Non-pigmented ciliary epithelial cell (primary cell): ENCODE measurements at regions not wholly inside any gene's neighbourhood (a gene's known extent, or its start where the extent isn't known, plus 50 kb on each side); places are given as distances from the start of the nearest gene placed in this dataset.

Experiments used
- DNase-seq: peaks from one replicate; pipeline ENCODE4 v3.0.0-alpha.2; 2010; ENCODE audit warnings: low read depth

GRCh38 chr7:70907259-70908247, 224.4 kb upstream of the GALNT17 start:
- no peak for DNase-seq

- no peak for DNase-seq
Observed at GRCh38 chr7:70913924-70914323, 218.0 kb upstream of the GALNT17 start.

- DNase-seq, result no peak
Observed at GRCh38 chr7:70915067-70915466, 216.9 kb upstream of the GALNT17 start.

DNA sequence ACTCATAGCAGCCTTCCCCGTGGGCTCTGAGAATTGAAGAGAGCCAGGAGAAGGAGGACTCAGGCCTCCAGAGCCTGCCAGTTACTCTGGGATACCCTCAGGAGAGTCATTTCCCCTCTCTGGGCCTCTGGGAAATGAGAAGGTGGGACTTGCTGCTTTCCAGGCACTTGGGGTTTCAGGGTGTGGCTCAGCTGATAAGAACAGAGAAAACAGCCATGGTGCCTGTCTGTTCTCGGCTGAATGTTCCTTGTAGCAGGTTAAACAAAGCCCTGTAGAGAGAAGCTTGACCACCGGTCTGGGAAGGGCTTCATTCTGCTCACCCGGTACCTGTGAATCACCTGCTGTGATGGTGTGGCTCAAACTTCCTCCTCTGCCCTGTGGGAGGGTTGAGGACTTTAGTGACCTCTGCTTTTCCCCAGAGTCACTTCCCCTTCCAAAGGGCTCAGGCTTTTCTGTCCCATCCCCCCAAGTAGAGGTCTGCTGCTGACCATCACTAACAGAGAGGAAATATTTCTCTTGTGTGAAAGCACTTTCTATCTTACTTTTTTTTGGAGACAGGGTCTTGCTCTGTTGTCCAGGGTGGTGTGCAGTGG, 212.4 kb upstream of the GALNT17 start:
- DNase-seq, result no peak

GRCh38 chr7:70920876-70921275, 211.1 kb upstream of the GALNT17 start:
- no peak for DNase-seq

GRCh38 chr7:70923181-70923845, 208.6 kb upstream of the GALNT17 start:
- DNase-seq, result no peak

DNA sequence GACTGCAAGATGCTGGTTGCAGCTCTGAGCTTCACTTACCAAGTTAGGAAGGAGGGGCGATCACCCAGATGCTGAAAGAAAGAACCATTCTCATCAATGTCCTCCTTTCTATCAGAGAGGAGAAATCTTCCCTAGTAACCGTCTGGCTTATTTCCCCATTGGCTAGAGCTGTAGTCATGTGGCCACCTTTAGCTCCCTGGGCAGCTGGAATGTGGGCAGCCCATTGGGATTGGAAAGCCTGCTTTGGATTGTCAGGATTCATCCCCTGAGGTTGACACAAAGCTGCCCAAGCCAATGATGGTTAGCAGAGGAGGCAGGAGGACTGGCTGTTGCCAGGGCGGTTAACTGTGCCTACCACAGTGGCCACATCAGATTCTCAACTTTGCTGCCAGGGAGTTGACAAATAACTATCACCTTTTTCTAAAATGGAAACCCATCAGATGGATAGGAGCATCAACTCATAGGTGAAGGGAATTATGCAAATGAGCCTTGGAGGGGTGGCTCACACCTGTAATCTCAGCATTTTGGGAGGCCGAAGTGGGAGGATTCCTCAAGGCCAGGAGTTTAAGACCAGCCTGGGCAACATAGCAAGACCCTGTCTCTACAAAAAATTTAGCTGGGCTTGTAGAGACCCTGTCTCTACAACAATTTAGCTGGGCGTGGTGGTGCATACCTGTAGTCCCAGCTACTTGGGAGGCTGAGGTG, 206.4 kb upstream of the GALNT17 start:
- DNase-seq, result no peak

DNA sequence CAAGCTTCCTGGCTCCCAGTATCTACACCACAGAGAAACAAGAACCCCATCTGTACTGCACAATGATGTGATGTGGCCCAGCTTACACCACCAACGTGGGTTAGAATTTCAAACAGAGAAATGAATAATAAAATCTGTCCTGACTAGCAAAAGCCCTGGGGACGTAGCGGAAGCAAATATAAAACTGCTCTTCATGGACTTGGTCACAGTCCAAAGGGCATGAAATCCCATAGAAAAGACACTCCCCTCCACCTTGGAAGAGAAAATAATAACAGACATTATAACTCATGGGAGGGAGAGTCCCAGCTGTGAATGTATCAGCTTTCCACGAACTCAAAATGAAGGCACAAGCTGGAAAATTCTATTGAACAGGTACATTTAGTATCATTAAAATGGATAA, 205.3 kb upstream of the GALNT17 start:
- DNase-seq, result no peak

GRCh38 chr7:70935311-70935710, 196.6 kb upstream of the GALNT17 start:
- no peak for DNase-seq

DNA sequence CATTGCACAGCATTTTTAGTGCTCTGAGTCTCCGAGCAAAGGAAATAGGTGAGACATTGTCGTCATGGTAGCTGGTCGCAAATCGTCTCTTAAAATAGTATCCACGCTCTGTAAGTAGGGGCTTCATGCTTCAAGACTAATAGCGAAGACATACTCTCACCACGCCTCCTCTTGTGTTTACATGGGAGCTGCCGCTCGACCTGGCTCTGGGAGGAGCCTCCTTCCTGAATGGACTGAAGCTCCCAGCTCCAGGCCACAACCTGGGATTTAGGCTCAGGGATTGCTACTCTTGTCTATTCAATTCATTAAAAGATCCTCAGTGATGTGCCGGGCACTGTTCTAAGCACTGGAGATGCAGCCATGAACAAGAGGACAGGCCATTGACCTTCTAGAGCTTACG, 196.1 kb upstream of the GALNT17 start:
- no peak for DNase-seq

- no peak for DNase-seq
Observed at GRCh38 chr7:70937424-70937823, 194.5 kb upstream of the GALNT17 start.

DNA sequence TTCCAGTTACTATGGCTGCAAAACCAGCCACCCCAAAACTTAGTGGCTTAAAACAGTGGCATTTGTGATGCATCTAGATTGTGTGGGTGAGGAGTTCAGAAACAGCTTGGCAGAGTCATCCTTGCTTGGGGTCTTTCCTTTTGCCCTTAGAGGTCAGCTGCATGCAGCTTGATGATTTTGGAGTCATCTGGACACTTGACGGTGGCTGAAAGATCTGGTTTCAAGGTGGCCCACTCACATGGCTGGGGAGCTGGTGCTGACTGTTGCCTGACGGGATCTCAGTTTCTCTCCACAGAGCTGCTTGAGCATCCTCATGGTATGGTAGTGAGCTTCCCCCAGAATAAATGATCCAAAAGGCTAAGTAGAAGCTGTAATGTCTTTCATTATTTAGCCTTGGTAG, 191.3 kb upstream of the GALNT17 start:
- no peak for DNase-seq

DNA sequence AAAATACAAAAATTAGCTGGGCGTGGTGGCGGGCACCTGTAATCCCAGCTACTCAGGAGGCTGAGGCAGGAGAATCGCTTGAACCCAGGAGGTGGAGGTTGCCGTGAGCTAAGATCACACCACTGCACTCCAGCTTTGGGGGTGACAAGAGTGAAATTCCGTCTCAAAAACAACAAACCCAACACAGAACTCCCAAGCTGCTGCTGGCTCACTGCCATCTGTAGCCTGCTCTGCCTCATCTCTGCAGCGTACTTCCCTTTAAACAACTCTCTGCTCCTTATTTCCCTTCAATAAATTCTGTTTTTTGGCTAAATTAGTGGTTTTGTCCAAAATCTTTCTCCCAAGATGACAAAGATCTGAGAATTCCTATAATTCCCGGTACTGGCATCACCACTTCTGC, 189.2 kb upstream of the GALNT17 start:
- no peak for DNase-seq

DNA sequence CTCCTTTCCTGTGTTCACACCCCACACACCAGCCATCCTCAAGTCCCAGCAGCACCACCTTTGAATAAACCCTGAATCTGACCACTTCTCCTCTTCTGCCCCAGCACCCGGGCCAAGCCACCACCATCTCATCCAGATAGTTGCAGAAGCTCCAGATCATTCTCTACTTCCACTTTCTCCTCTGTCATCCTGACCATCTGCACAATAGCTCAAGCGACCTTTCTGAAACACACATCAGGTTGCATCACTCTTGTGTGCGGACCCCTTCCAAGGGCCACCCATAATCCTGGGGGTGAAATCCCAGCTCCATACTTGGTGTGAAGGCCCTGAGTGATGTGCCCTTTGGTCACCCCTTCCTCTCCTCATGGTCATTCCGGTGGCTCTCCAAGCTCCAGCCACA, 187.4 kb upstream of the GALNT17 start:
- no peak for DNase-seq

DNA sequence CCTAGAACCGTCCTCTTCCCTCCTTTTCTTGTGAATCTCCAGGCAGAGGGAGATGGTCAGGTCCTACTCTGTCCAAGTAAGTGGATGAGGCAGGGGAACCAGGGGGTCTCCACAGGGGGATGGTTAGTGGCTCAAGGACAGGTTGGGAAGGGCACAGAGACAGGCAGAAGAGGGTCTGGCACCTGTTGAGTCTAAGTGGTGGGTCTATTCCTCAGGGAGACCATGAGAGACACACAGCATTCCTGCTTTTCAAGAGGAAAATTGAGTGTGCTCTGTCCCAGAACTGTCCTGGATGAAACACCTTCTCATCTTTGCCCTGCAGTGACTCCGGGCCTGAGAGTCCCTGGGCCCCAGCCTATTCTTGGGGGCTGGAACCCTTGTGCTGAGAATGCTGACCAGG, 184.8 kb upstream of the GALNT17 start:
- no peak for DNase-seq

- no peak for DNase-seq
Observed at GRCh38 chr7:70949862-70950261, 182.1 kb upstream of the GALNT17 start.

DNA sequence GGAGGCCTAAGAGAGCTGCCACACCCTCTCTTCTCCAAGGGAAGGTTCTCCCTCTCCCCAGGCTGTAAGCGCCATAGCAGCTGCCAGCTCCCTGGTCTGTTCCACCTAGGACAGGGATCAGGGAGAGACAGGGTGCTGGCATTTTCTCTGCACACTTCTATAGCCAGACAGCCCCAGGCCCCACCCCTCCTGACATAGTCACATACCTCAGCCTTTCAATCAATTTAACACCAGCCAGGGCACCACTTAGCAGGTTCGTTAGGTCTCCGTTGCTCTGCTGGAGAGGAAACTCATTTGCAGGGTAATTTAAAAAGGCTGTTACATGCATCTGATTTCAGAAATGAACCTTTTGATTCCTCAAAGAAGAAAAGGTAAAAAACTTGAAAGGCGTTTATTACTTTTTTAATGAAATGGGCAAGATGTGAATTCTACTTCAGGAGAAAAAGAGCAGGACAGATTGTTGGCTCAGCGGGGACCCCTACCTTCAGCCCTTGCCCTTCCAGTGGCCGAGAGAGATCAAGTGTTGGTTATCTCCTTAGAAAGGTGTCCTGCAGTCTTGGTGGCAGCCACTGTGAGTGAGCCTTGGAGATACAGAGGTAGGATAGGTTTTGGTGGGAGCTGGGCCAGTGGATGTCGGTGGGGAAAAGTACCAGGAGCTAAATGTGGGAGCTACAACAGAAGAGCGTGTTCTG, 180.5 kb upstream of the GALNT17 start:
- no peak for DNase-seq

GRCh38 chr7:70952311-70952710, 179.6 kb upstream of the GALNT17 start:
- no peak for DNase-seq

- DNase-seq, result no peak
Observed at GRCh38 chr7:70953331-70953741, 178.6 kb upstream of the GALNT17 start.

- DNase-seq, result no peak
Observed at GRCh38 chr7:70953796-70954195, 178.1 kb upstream of the GALNT17 start.

DNA sequence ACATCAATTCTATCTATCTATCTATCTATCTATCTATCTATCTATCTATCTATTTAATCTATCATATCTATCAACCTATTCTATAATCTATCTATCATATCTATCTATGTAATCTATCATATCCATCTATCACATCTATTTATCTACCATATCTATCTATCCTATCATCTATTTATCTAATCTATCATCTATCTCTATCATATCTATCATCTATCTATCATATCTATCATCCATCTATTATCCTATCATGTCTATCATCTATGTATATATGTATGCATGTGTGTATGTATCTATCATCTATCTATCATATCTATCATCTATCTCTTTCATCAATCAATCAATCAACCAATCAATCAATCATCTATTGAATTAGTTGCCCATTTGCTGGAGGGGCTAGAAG, 159.3 kb upstream of the GALNT17 start:
- DNase-seq, result no peak

DNA sequence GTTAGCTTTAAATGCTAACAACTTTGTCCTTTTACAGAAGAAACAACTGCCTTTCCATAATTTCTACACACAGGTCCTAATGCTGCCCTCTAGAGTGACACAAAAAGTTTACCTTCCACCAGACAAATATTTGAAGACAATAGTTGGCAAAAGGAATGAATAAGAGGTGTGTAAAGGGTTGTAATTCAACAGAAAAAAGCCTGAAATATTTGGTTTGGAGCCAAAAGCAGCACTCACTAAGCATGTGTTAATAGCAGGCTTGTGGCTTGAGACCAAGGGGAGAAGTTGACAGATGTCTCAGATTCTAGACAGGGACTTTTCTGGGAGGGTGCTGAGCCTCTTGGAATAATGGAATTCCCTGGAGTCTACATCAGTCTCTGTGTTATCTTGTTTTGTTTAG, 156.2 kb upstream of the GALNT17 start:
- no peak for DNase-seq
